Neuronal stem cell (in vitro differentiated cells): ENCODE measurements at regions not wholly inside any gene's neighbourhood (a gene's known extent, or its start where the extent isn't known, plus 50 kb on each side); places are given as distances from the start of the nearest gene placed in this dataset.

Source experiments
- DNase-seq: peaks from one replicate; pipeline ENCODE4 v3.0.0-alpha.2; 2013; ENCODE audit warnings: low spot score
- H2AFZ ChIP-seq: one replicate; pipeline ENCODE4 v1.6.1; 2013; ENCODE audit warnings: mild to moderate bottlenecking, low read length, inconsistent platforms
- H2AK5ac ChIP-seq: 2 replicates; pipeline ENCODE4 v1.6.1; 2013; ENCODE audit warnings: low read depth, mild to moderate bottlenecking, inconsistent platforms, low read length, moderate library complexity, mixed read lengths
- H2BK120ac ChIP-seq: 2 replicates; pipeline ENCODE4 v1.6.1; 2013; ENCODE audit warnings: low read depth, mild to moderate bottlenecking, inconsistent platforms, low read length, moderate library complexity, mixed read lengths
- H2BK12ac ChIP-seq: one replicate; pipeline ENCODE4 v1.6.1; 2013; ENCODE audit warnings: low read length, inconsistent platforms
- H2BK15ac ChIP-seq: 2 replicates; pipeline ENCODE4 v1.6.1; 2013; ENCODE audit warnings: mild to moderate bottlenecking, low read length, inconsistent platforms, mixed read lengths
- H2BK5ac ChIP-seq: one replicate; pipeline ENCODE4 v1.6.1; 2013; ENCODE audit warnings: inconsistent platforms, mild to moderate bottlenecking, low read length, moderate library complexity
- H3K14ac ChIP-seq: one replicate; pipeline ENCODE4 v1.6.1; 2013; ENCODE audit warnings: low read length, inconsistent platforms
- H3K18ac ChIP-seq: 2 replicates; pipeline ENCODE4 v1.6.1; 2013; ENCODE audit warnings: low read length, inconsistent platforms
- H3K23ac ChIP-seq: 2 replicates; pipeline ENCODE4 v1.6.1; 2013; ENCODE audit warnings: low read depth, mild to moderate bottlenecking, mixed read lengths, low read length, inconsistent platforms; ENCODE audit not compliant: poor library complexity
- H3K27ac ChIP-seq: replicated peaks from 3 replicates; pipeline ENCODE4 v1.5.1; 2013; ENCODE audit warnings: low read length, inconsistent platforms
- H3K27me3 ChIP-seq, 3 experiments: 2 replicates each; pipeline ENCODE4 v1.6.1; 2013; ENCODE audit warnings: low read length in 3 of 3, mild to moderate bottlenecking in 2 of 3, inconsistent platforms in 1 of 3, low read depth in 1 of 3, mixed read lengths in 1 of 3, moderate library complexity in 1 of 3; ENCODE audit not compliant: control insufficient read depth in 3 of 3, insufficient read depth in 3 of 3
- H3K36me3 ChIP-seq, 2 donors: replicated peaks in 1 of 2; 2 replicates each; pipeline ENCODE4 v1.6.1; 2013; ENCODE audit warnings: low read length in 2 of 2; ENCODE audit not compliant: control insufficient read depth in 2 of 2, insufficient read depth in 2 of 2
- H3K4ac ChIP-seq: 2 replicates; pipeline ENCODE4 v1.6.1; 2013; ENCODE audit warnings: inconsistent platforms, mild to moderate bottlenecking, low read length, moderate library complexity
- H3K4me1 ChIP-seq, 2 donors: 1 replicate in 1 of 2; 2 replicates in 1 of 2; pipeline ENCODE4 v1.6.1; 2013; ENCODE audit warnings: low read length in 2 of 2, low read depth in 1 of 2; ENCODE audit not compliant: control insufficient read depth in 2 of 2, insufficient read depth in 1 of 2
- H3K4me2 ChIP-seq: one replicate; pipeline ENCODE4 v1.6.1; 2013; ENCODE audit warnings: mild to moderate bottlenecking, low read length, inconsistent platforms; ENCODE audit not compliant: insufficient read depth, poor library complexity, severe bottlenecking
- H3K4me3 ChIP-seq, 2 donors: 2 replicates each; pipeline ENCODE4 v1.5.1; 2013; ENCODE audit warnings: low read length in 2 of 2, mild to moderate bottlenecking in 2 of 2, inconsistent platforms in 1 of 2, moderate library complexity in 1 of 2
- H3K79me1 ChIP-seq: one replicate; pipeline ENCODE4 v1.6.1; 2013; ENCODE audit warnings: low read depth, mild to moderate bottlenecking, inconsistent platforms, low read length, moderate library complexity
- H3K9ac ChIP-seq: one replicate; pipeline ENCODE4 v1.6.1; 2013; ENCODE audit warnings: mild to moderate bottlenecking, low read depth, low read length, inconsistent platforms; ENCODE audit not compliant: poor library complexity
- H3K9me3 ChIP-seq, 2 donors: replicated peaks in 1 of 2; 2 replicates each; pipeline versions ENCODE3 to v1.6.1; 2013; ENCODE audit warnings: low read length in 2 of 2, mild to moderate bottlenecking in 2 of 2, inconsistent platforms in 1 of 2, low read depth in 1 of 2, mixed read lengths in 1 of 2, moderate library complexity in 1 of 2; ENCODE audit not compliant: control insufficient read depth in 2 of 2, insufficient read depth in 1 of 2
- H4K8ac ChIP-seq: one replicate; pipeline ENCODE4 v1.6.1; 2013; ENCODE audit warnings: low read depth, mild to moderate bottlenecking, inconsistent platforms, low read length, moderate library complexity
- H4K91ac ChIP-seq: one replicate; pipeline ENCODE4 v1.6.1; 2013; ENCODE audit warnings: low read length, low read depth, mild to moderate bottlenecking, inconsistent platforms; ENCODE audit not compliant: poor library complexity
- WGBS, 2 donors: extraction: QIAGEN DNeasy Blood & Tissue Kit; methylation state at CpG; one replicate each; pipeline ENCODE4 v1.1.7; 2013; ENCODE audit warnings: missing lambda C conversion rate in 2 of 2, mixed read lengths in 1 of 2; ENCODE audit not compliant: insufficient read length in 2 of 2, insufficient replicate concordance in 1 of 2; ENCODE audit errors: extremely low coverage in 2 of 2; 5-methylcytosine and 5-hydroxymethylcytosine counted together

DNA sequence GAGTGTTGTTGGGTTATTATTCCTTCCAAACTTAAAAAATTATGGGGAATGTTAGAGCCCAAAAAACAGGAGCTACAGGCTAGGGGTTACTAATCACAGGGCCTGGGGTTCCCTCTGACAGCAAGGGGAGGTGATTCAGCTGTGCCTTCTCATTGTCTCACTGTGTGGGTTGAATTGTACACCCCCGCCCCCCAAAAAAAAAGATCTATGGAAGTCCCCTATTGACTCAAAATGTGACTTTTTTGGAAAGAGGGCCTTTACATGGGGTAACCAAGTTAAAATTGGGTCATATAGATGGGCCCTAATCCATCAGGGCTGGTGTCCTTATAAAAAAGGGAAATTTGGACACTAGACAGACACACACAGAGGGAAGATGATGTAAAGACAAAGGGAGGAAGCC is 190.2 kb downstream of the SOX9 start:
- H3K4me3 ChIP-seq, result no peak overlapping the region
- no peak overlapping the region for H2AK5ac ChIP-seq
- H3K18ac ChIP-seq, result no peak overlapping the region
- H2BK12ac ChIP-seq, result no peak overlapping the region
- no peak overlapping the region for H3K9ac ChIP-seq
- DNase-seq, result no peak
- WGBS, 2 donors, result no CpG with 5 or more reads among the region's 1 CpG
- H3K23ac ChIP-seq, result no peak overlapping the region
- no peak overlapping the region for H2BK5ac ChIP-seq
- no peak overlapping the region for H4K8ac ChIP-seq
- no peak overlapping the region for H2AFZ ChIP-seq
- H3K4me2 ChIP-seq, result no peak overlapping the region
- H3K27ac ChIP-seq, result no peak overlapping the region
- H3K9me3 ChIP-seq, result no peaks in the 10 kb centered on the region
- no peak overlapping the region for H2BK15ac ChIP-seq
- H3K4ac ChIP-seq, result no peak overlapping the region
- no peaks in the 10 kb centered on the region for H3K36me3 ChIP-seq
- no peaks in the 10 kb centered on the region for H3K27me3 ChIP-seq
- no peaks in the 10 kb centered on the region for H3K4me1 ChIP-seq
- no peak overlapping the region for H4K91ac ChIP-seq
- no peak overlapping the region for H3K14ac ChIP-seq
- no peak overlapping the region for H2BK120ac ChIP-seq
- H3K79me1 ChIP-seq, result no peaks in the 10 kb centered on the region

DNA sequence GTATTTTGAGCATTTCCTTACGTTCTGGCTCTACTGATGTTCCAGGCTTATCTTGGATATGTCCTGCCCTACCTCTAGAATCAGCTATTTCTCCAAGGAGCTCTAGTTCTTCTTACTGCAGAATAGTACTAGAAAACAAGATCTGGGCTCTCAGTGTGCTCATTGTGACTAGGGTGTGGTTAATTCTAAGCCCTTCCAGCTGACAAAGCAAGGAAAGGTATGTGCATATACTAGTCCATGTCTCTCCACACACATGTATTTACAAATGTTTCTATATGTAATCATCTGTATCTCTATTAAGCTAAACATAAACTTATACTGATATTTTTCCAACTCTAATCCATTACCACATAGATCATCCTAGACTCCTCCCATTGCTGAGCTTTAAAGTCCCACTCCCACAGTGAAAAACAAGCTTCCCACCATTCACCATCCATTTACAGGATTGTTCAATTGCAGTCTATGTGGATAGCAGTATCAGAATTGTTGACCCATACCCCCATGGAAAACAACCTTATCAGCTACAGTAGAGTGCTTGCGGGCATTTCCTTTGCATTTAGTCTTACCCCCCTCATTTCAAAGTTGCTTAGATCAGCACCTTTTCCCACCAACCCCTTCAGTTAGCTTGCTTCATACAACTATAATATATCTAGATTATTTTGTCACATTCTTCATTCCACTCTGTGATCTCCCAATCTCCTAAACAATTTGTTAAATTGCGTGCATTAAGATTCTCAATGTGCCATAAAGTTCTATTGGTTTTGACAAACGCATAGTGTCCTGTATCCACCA is 194.5 kb downstream of the SOX9 start:
- Histone ChIP-seq H4K8ac (no peak overlapping the region), H3K4me3 (no peak overlapping the region), H2AK5ac (no peak overlapping the region), H2BK5ac (no peak overlapping the region), H2BK15ac (no peak overlapping the region), H3K14ac (no peak overlapping the region), H3K4me2 (no peak overlapping the region), H3K79me1 (no peaks in the 10 kb centered on the region), H3K9me3 (no peaks in the 10 kb centered on the region), H3K4me1 (peaks cover 0 to 5% of the 10 kb centered on the region in 2 donors), H3K36me3 (no peaks in the 10 kb centered on the region), H3K4ac (no peak overlapping the region), H3K23ac (no peak overlapping the region), H4K91ac (no peak overlapping the region), H2BK120ac (no peak overlapping the region), H2BK12ac (no peak overlapping the region), H3K9ac (no peak overlapping the region), H3K27me3 (no peaks in the 10 kb centered on the region), H3K27ac (no peak overlapping the region), H3K18ac (no peak overlapping the region), H2AFZ (no peak overlapping the region)
- no peak for DNase-seq
- WGBS, 2 donors, result no CpG with 5 or more reads among the region's 4 CpGs

DNA sequence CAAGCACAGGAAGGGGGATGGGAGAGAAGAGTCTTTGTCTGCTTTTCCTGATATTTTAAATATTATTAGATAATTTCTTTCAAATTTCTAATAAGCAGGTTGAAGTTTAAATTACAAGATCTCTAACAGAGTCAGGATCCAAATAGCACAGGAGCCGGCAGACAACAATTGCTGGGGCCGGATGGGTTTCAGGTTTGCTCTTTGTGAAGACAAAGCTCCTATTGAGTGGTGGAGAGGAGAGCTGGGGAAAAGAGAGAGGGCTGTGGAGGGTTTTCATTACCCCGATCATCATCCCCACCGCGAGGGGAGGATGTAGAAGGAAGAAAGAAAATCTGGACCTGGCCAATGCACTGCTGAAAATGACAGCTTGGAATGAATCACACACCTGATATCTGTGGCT is 197.3 kb downstream of the SOX9 start:
- Histone ChIP-seq H3K27me3 (no peaks in the 10 kb centered on the region), H2BK5ac (no peak overlapping the region), H3K4me3 (no peak overlapping the region), H2BK15ac (no peak overlapping the region), H3K27ac (no peak overlapping the region), H4K8ac (no peak overlapping the region), H3K4me1 (peaks cover 0 to 5% of the 10 kb centered on the region in 2 donors), H2BK120ac (no peak overlapping the region), H2BK12ac (no peak overlapping the region), H3K9ac (no peak overlapping the region), H2AK5ac (no peak overlapping the region), H4K91ac (no peak overlapping the region), H3K36me3 (no peaks in the 10 kb centered on the region), H3K79me1 (no peaks in the 10 kb centered on the region), H3K14ac (no peak overlapping the region), H3K23ac (no peak overlapping the region), H3K4me2 (no peak overlapping the region), H3K9me3 (no peaks in the 10 kb centered on the region), H2AFZ (no peak overlapping the region), H3K4ac (no peak overlapping the region), H3K18ac (no peak overlapping the region)
- WGBS, 2 donors, result no CpG with 5 or more reads among the region's 5 CpGs
- no peak for DNase-seq

DNA sequence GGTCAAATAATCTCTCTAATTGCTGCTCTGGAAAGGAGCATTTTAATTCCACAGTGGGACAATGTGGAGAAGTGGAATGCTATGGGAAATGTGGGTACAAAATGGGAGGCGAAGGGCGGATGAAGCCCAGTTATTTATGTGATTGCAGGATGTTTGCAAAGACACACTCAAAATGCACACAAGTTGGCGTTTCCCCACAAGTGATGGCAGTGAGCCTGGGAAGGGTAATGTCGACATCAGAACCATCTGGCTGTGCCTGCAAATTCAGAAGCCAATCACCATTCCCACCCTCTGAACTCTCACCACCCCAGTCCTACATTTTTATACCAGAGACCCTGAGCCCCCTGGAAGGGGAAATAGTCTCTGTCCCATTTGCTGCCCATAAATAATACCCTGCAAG is 201.1 kb downstream of the SOX9 start:
- H3K27me3 ChIP-seq, result no peaks in the 10 kb centered on the region
- WGBS, 2 donors, result no CpG with 5 or more reads among the region's 4 CpGs
- H4K91ac ChIP-seq, result no peak overlapping the region
- H4K8ac ChIP-seq, result no peak overlapping the region
- no peak overlapping the region for H3K23ac ChIP-seq
- no peak overlapping the region for H3K4me3 ChIP-seq
- H3K27ac ChIP-seq, result no peak overlapping the region
- no peak overlapping the region for H3K14ac ChIP-seq
- no peak overlapping the region for H2AFZ ChIP-seq
- no peak overlapping the region for H3K4ac ChIP-seq
- H2BK5ac ChIP-seq, result no peak overlapping the region
- no peak overlapping the region for H3K18ac ChIP-seq
- H3K79me1 ChIP-seq, result no peaks in the 10 kb centered on the region
- no peak overlapping the region for H2BK12ac ChIP-seq
- no peaks in the 10 kb centered on the region for H3K9me3 ChIP-seq
- H3K4me2 ChIP-seq, result no peak overlapping the region
- H2BK120ac ChIP-seq, result no peak overlapping the region
- no peak overlapping the region for H2AK5ac ChIP-seq
- no peaks in the 10 kb centered on the region for H3K36me3 ChIP-seq
- no peak overlapping the region for H2BK15ac ChIP-seq
- no peak overlapping the region for H3K9ac ChIP-seq
- peaks cover 0 to 5% of the 10 kb centered on the region in 2 donors for H3K4me1 ChIP-seq
- DNase-seq, result no peak
